Mesenchymal stem cell (in vitro differentiated cells and primary cell): ENCODE measurements at regions not wholly inside any gene's neighbourhood (a gene's known extent, or its start where the extent isn't known, plus 50 kb on each side); places are given as distances from the start of the nearest gene placed in this dataset.

ENCODE experiments used
- DNase-seq: peaks from one replicate; pipeline ENCODE4 v3.0.0-alpha.2; 2013
- H2AFZ ChIP-seq: one replicate; pipeline ENCODE4 v1.6.1; 2013; ENCODE audit warnings: low read depth, mild to moderate bottlenecking, control low read depth, inconsistent platforms, low read length, moderate library complexity
- H2AK5ac ChIP-seq: 2 replicates; pipeline ENCODE4 v1.6.1; 2013; ENCODE audit warnings: low read length, moderate library complexity, mild to moderate bottlenecking, inconsistent platforms; ENCODE audit not compliant: severe bottlenecking
- H2BK120ac ChIP-seq: one replicate; pipeline ENCODE4 v1.6.1; 2013; ENCODE audit warnings: low read depth, mild to moderate bottlenecking, inconsistent platforms, low read length, moderate library complexity
- H2BK12ac ChIP-seq, 2 experiments: one replicate each; pipeline ENCODE4 v1.6.1; 2013; ENCODE audit warnings: inconsistent platforms in 2 of 2, low read length in 2 of 2, mild to moderate bottlenecking in 2 of 2, moderate library complexity in 2 of 2, control low read depth in 1 of 2
- H2BK15ac ChIP-seq: one replicate; pipeline ENCODE4 v1.6.1; 2013; ENCODE audit warnings: mild to moderate bottlenecking, low read depth, inconsistent platforms; ENCODE audit not compliant: poor library complexity, severe bottlenecking
- H2BK5ac ChIP-seq: 2 replicates; pipeline ENCODE4 v1.6.1; 2013; ENCODE audit warnings: low read depth, mild to moderate bottlenecking, low read length, control low read depth, inconsistent platforms; ENCODE audit not compliant: poor library complexity, severe bottlenecking
- H3K14ac ChIP-seq, 2 experiments: one replicate each; pipeline ENCODE4 v1.6.1; 2013; ENCODE audit warnings: inconsistent platforms in 2 of 2, low read length in 2 of 2, control low read depth in 1 of 2, mild to moderate bottlenecking in 1 of 2, moderate library complexity in 1 of 2
- H3K18ac ChIP-seq, 2 experiments: one replicate each; pipeline ENCODE4 v1.6.1; 2013; ENCODE audit warnings: inconsistent platforms in 2 of 2, low read length in 2 of 2, control low read depth in 1 of 2, low read depth in 1 of 2, mild to moderate bottlenecking in 1 of 2
- H3K23ac ChIP-seq, 2 experiments: one replicate each; pipeline ENCODE4 v1.6.1; 2013; ENCODE audit warnings: inconsistent platforms in 2 of 2, low read length in 2 of 2, mild to moderate bottlenecking in 2 of 2, moderate library complexity in 2 of 2, control low read depth in 1 of 2
- H3K27ac ChIP-seq: 2 replicates; pipeline ENCODE4 v1.5.1; 2013; ENCODE audit warnings: mild to moderate bottlenecking, moderate library complexity, low read length, control low read depth, inconsistent platforms; ENCODE audit not compliant: poor library complexity, severe bottlenecking
- H3K27me3 ChIP-seq, 2 experiments: 2 replicates each; pipeline versions ENCODE4 v1.6.1 to v1.7.0; 2013; ENCODE audit warnings: low read length in 2 of 2, mild to moderate bottlenecking in 2 of 2, moderate library complexity in 2 of 2, control low read depth in 1 of 2, inconsistent platforms in 1 of 2; ENCODE audit not compliant: control insufficient read depth in 1 of 2, insufficient read depth in 1 of 2
- H3K36me3 ChIP-seq, 2 experiments: 2 replicates each; pipeline versions ENCODE4 v1.6.1 to v1.7.0; 2013; ENCODE audit warnings: low read length in 2 of 2, control low read depth in 1 of 2, inconsistent platforms in 1 of 2, low read depth in 1 of 2, mild to moderate bottlenecking in 1 of 2; ENCODE audit not compliant: insufficient read depth in 2 of 2, control insufficient read depth in 1 of 2
- H3K4ac ChIP-seq, 2 experiments: one replicate each; pipeline ENCODE4 v1.6.1; 2013; ENCODE audit warnings: inconsistent platforms in 2 of 2, low read length in 2 of 2, mild to moderate bottlenecking in 2 of 2, moderate library complexity in 2 of 2, control low read depth in 1 of 2, low read depth in 1 of 2
- H3K4me1 ChIP-seq: 2 replicates; pipeline ENCODE4 v1.6.1; 2013; ENCODE audit warnings: low read depth, low read length, control low read depth; ENCODE audit not compliant: control insufficient read depth, insufficient read depth
- H3K4me2 ChIP-seq: 2 replicates; pipeline ENCODE4 v1.6.1; 2013; ENCODE audit warnings: low read length, mild to moderate bottlenecking, inconsistent platforms; ENCODE audit not compliant: poor library complexity, severe bottlenecking
- H3K4me3 ChIP-seq, 2 experiments: 2 replicates each; pipeline versions ENCODE4 v1.5.1 to v1.7.0; 2013; ENCODE audit warnings: low read length in 2 of 2, mild to moderate bottlenecking in 2 of 2, control low read depth in 1 of 2, low read depth in 1 of 2; ENCODE audit not compliant: insufficient read depth in 1 of 2
- H3K79me1 ChIP-seq: replicated peaks from 2 replicates; pipeline ENCODE4 v1.6.1; 2013; ENCODE audit warnings: mild to moderate bottlenecking, control low read depth, low read length, inconsistent platforms; ENCODE audit not compliant: poor library complexity, severe bottlenecking
- H3K9ac ChIP-seq: 2 replicates; pipeline ENCODE4 v1.7.0; 2013; ENCODE audit warnings: mild to moderate bottlenecking, low read length, moderate library complexity
- H3K9me3 ChIP-seq: 2 replicates; pipeline ENCODE4 v1.7.0; 2013; ENCODE audit warnings: mild to moderate bottlenecking, low read length; ENCODE audit not compliant: control insufficient read depth
- H4K8ac ChIP-seq: one replicate; pipeline ENCODE4 v1.6.1; 2013; ENCODE audit warnings: inconsistent platforms, mild to moderate bottlenecking, low read length, moderate library complexity
- H4K91ac ChIP-seq: one replicate; pipeline ENCODE4 v1.6.1; 2013; ENCODE audit warnings: mild to moderate bottlenecking, low read length, inconsistent platforms
- WGBS: methylation state at CpG from one replicate; pipeline ENCODE4 v1.1.7; 2013; ENCODE audit warnings: mixed read lengths; 5-methylcytosine and 5-hydroxymethylcytosine counted together

- Histone ChIP-seq H4K91ac (no peak overlapping the region), H3K14ac (no peak overlapping the region), H2BK5ac (no peak overlapping the region), H3K4ac (no peak overlapping the region), H3K9ac (no peak overlapping the region), H3K18ac (no peak overlapping the region), H2AFZ (no peak overlapping the region), H3K27me3 (no peaks in the 10 kb centered on the region), H4K8ac (no peak overlapping the region), H2BK12ac (no peak overlapping the region), H3K23ac (no peak overlapping the region), H3K36me3 (no peaks in the 10 kb centered on the region), H3K27ac (no peak overlapping the region), H3K79me1 (no peaks in the 10 kb centered on the region), H2BK15ac (no peak overlapping the region), H3K4me2 (no peak overlapping the region), H3K4me3 (no peak overlapping the region), H2BK120ac (no peak overlapping the region), H3K9me3 (no peaks in the 10 kb centered on the region), H2AK5ac (no peak overlapping the region), H3K4me1 (no peaks in the 10 kb centered on the region)
- WGBS: 91% methylated on average over 2 of the region's 2 CpGs
- no peak for DNase-seq
Measured at GRCh38 chr3:19029837-19030521, 118.3 kb upstream of the KCNH8 start.

GRCh38 chr3:19025441-19025840 is 122.9 kb upstream of the KCNH8 start:
- no CpG with 5 or more reads among the region's 1 CpG for WGBS

GRCh38 chr3:19022546-19022945 is 125.8 kb upstream of the KCNH8 start:
- WGBS: 78% methylated on average over 4 of the region's 4 CpGs
- Histone ChIP-seq H3K9ac (no peak overlapping the region), H3K4me3 (no peak overlapping the region), H3K9me3 (no peaks in the 10 kb centered on the region), H3K4me2 (no peak overlapping the region), H4K91ac (no peak overlapping the region), H3K27ac (no peak overlapping the region), H3K4ac (no peak overlapping the region), H2AK5ac (no peak overlapping the region), H4K8ac (no peak overlapping the region), H2AFZ (no peak overlapping the region), H3K4me1 (no peaks in the 10 kb centered on the region), H3K79me1 (no peaks in the 10 kb centered on the region), H2BK15ac (no peak overlapping the region), H3K27me3 (no peaks in the 10 kb centered on the region), H3K36me3 (no peaks in the 10 kb centered on the region), H2BK12ac (no peak overlapping the region), H2BK120ac (no peak overlapping the region), H3K14ac (no peak overlapping the region), H2BK5ac (no peak overlapping the region), H3K18ac (no peak overlapping the region), H3K23ac (no peak overlapping the region)
- DNase-seq: no peak

More at GRCh38 chr3:19025441-19025840, 122.9 kb upstream of the KCNH8 start:
- Histone ChIP-seq H3K27ac (no peak overlapping the region), H2BK15ac (no peak overlapping the region), H3K9me3 (no peaks in the 10 kb centered on the region), H3K4me3 (no peak overlapping the region), H3K27me3 (no peaks in the 10 kb centered on the region), H4K8ac (no peak overlapping the region), H2BK5ac (no peak overlapping the region), H3K79me1 (no peaks in the 10 kb centered on the region), H4K91ac (no peak overlapping the region), H3K4me1 (no peaks in the 10 kb centered on the region), H2AK5ac (no peak overlapping the region), H3K23ac (no peak overlapping the region), H2AFZ (no peak overlapping the region), H3K36me3 (no peaks in the 10 kb centered on the region), H3K14ac (no peak overlapping the region), H2BK12ac (no peak overlapping the region), H3K18ac (no peak overlapping the region), H3K4me2 (no peak overlapping the region), H3K9ac (no peak overlapping the region), H3K4ac (no peak overlapping the region), H2BK120ac (no peak overlapping the region)
- no peak for DNase-seq

- Histone ChIP-seq H4K8ac (no peak overlapping the region), H3K79me1 (no peaks in the 10 kb centered on the region), H2BK5ac (no peak overlapping the region), H2AK5ac (no peak overlapping the region), H3K4me3 (no peak overlapping the region), H2BK15ac (no peak overlapping the region), H3K4me2 (no peak overlapping the region), H3K18ac (no peak overlapping the region), H3K4ac (no peak overlapping the region), H3K9me3 (no peaks in the 10 kb centered on the region), H3K4me1 (no peaks in the 10 kb centered on the region), H3K27ac (no peak overlapping the region), H4K91ac (no peak overlapping the region), H3K23ac (no peak overlapping the region), H2AFZ (no peak overlapping the region), H3K36me3 (no peaks in the 10 kb centered on the region), H3K27me3 (no peaks in the 10 kb centered on the region), H2BK12ac (no peak overlapping the region), H3K14ac (no peak overlapping the region), H3K9ac (no peak overlapping the region), H2BK120ac (no peak overlapping the region)
- DNase-seq: no peak
- no CpG with 5 or more reads among the region's 2 CpGs for WGBS
Measured at GRCh38 chr3:19016851-19017250, 131.5 kb upstream of the KCNH8 start.
